OCI-LY7 (cell line): ENCODE measurements at regions not wholly inside any gene's neighbourhood (a gene's known extent, or its start where the extent isn't known, plus 50 kb on each side); places are given as distances from the start of the nearest gene placed in this dataset.
"Not testable (repeated sequence)": the region's sequence is repeated elsewhere in the genome, so short reads cannot be mapped to it uniquely, and the experiment has no call there.

Experiments used
- BruUV-seq: library from RNA; stranded (reverse); fragments of 400-500 nt; replicated peaks from 2 replicates; lab custom pipeline; 2021; lab: Mats Ljungman, UMichigan
- CTCF ChIA-PET: fragments of 300-600 bp; sonication (Branson Sonifier 250); formaldehyde crosslinking; loops from one replicate; lab custom pipeline; 2022; ENCODE audit warnings: antibody characterized with exemption; ENCODE audit not compliant: unreplicated experiment; lab: Charles Lee
- POLR2A ChIA-PET: fragments of 300-600 bp; sonication (Branson Sonifier 250); formaldehyde crosslinking; loops from one replicate; lab custom pipeline; 2022; ENCODE audit warnings: antibody characterized with exemption; lab: Charles Lee
- DNase-seq: peaks from one replicate; pipeline ENCODE4 v3.0.0-alpha.2; 2015; ENCODE audit warnings: low spot score
- H2AFZ ChIP-seq: fragments of 200-600 bp; sonication (generic), shearing (Covaris generic); 2 replicates; pipeline ENCODE4 v1.6.1; 2014; ENCODE audit warnings: mild to moderate bottlenecking, antibody characterized with exemption, low read length, moderate library complexity
- H3K27ac ChIP-seq: fragments of 200-600 bp; sonication (generic); 2 replicates; pipeline ENCODE4 v1.5.1; 2014; ENCODE audit warnings: mixed run types, low read depth, mild to moderate bottlenecking, moderate library complexity, low read length, inconsistent platforms; ENCODE audit not compliant: poor library complexity, severe bottlenecking
- H3K36me3 ChIP-seq: fragments of 200-600 bp; sonication (generic); 2 replicates; pipeline ENCODE4 v1.6.1; 2014; ENCODE audit warnings: mild to moderate bottlenecking, antibody characterized with exemption, low read length, moderate library complexity, mixed read lengths; ENCODE audit not compliant: insufficient read depth
- H3K4me1 ChIP-seq: fragments of 200-600 bp; sonication (generic); 2 replicates; pipeline ENCODE4 v1.5.1; 2014; ENCODE audit warnings: mild to moderate bottlenecking, low read length; ENCODE audit not compliant: insufficient read depth, poor library complexity, severe bottlenecking
- H3K4me2 ChIP-seq: fragments of 200-600 bp; sonication (generic); 2 replicates; pipeline ENCODE4 v1.6.1; 2014; ENCODE audit warnings: mild to moderate bottlenecking, low read length
- H3K4me3 ChIP-seq: fragments of 200-600 bp; sonication (generic); 2 replicates; pipeline ENCODE4 v1.5.1; 2014; ENCODE audit warnings: mild to moderate bottlenecking, low read depth, low read length; ENCODE audit not compliant: poor library complexity, severe bottlenecking
- H3K79me2 ChIP-seq: fragments of 200-600 bp; sonication (generic); 2 replicates; pipeline ENCODE4 v1.6.1; 2016; ENCODE audit warnings: low read depth, mild to moderate bottlenecking, low read length, moderate library complexity, mixed read lengths; ENCODE audit not compliant: insufficient read depth
- H3K9me2 ChIP-seq: fragments of 200-600 bp; sonication (generic); 2 replicates; pipeline ENCODE4 v1.6.1; 2016; ENCODE audit warnings: mild to moderate bottlenecking, low read length, mixed read lengths; ENCODE audit not compliant: insufficient read depth
- H3K9me3 ChIP-seq: fragments of 200-600 bp; sonication (generic); 2 replicates; pipeline ENCODE4 v1.6.1; 2014; ENCODE audit warnings: mild to moderate bottlenecking, mixed run types, low read length, mixed read lengths
- H4K20me1 ChIP-seq: fragments of 200-600 bp; sonication (generic); 2 replicates; pipeline ENCODE4 v1.6.1; 2014; ENCODE audit warnings: mild to moderate bottlenecking, antibody characterized with exemption, low read length, moderate library complexity, mixed read lengths; ENCODE audit not compliant: insufficient read depth
- EZH2phosphoT487 ChIP-seq: fragments of 200-600 bp; sonication (generic); IDR thresholded peaks from 2 replicates; pipeline ENCODE4 v1.6.1; 2018; ENCODE audit warnings: low read depth, borderline replicate concordance, mild to moderate bottlenecking, mixed run types, antibody characterized with exemption, low read length, moderate library complexity, mixed read lengths
- intact Hi-C: fragments of 100-400 bp; cut with micrococcal nuclease; formaldehyde crosslinking; loops from one replicate; pipeline ENCODE4 v1.10.0; 2022; ENCODE audit not compliant: unreplicated experiment
- TF ChIP-seq, protein P1 (sequence below): fragments of 200-600 bp; sonication (generic); conservative IDR thresholded peaks from 2 replicates; pipeline ENCODE4 v1.5.1; 2014; ENCODE audit warnings: mild to moderate bottlenecking, antibody characterized with exemption, low read length, moderate library complexity, mixed read lengths

- BruUV-seq, result no TSS peak
- Histone ChIP-seq H3K9me2 (no peaks in the 10 kb centered on the region), H3K9me3 (no peaks in the 10 kb centered on the region), H3K4me2 (no peak overlapping the region), H3K36me3 (no peaks in the 10 kb centered on the region), H3K27ac (no peak overlapping the region), H3K4me3 (no peak overlapping the region), H3K4me1 (no peaks in the 10 kb centered on the region), H4K20me1 (no peaks in the 10 kb centered on the region), H2AFZ (no peak overlapping the region), H3K79me2 (no peaks in the 10 kb centered on the region)
- intact Hi-C loops, result no loop called here
- TF ChIP-seq EZH2phosphoT487, result no peak
- TF ChIP-seq, protein P1, sequence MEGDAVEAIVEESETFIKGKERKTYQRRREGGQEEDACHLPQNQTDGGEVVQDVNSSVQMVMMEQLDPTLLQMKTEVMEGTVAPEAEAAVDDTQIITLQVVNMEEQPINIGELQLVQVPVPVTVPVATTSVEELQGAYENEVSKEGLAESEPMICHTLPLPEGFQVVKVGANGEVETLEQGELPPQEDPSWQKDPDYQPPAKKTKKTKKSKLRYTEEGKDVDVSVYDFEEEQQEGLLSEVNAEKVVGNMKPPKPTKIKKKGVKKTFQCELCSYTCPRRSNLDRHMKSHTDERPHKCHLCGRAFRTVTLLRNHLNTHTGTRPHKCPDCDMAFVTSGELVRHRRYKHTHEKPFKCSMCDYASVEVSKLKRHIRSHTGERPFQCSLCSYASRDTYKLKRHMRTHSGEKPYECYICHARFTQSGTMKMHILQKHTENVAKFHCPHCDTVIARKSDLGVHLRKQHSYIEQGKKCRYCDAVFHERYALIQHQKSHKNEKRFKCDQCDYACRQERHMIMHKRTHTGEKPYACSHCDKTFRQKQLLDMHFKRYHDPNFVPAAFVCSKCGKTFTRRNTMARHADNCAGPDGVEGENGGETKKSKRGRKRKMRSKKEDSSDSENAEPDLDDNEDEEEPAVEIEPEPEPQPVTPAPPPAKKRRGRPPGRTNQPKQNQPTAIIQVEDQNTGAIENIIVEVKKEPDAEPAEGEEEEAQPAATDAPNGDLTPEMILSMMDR, result no peak
- ChIA-PET CTCF (no interaction called here), POLR2A (interaction anchor here (1.1 kb wide), 1 partner anchor 18 kb away, joined by 3 read pairs; no protein-coding TSS in a partner anchor)
- DNase-seq, result no peak
These were observed 607.3 kb upstream of the AADAT start for GRCh38 chr4:170697045-170697444.

GRCh38 chr4:170691168-170691567 lies 601.4 kb upstream of the AADAT start:
- no peak for DNase-seq
- H3K36me3 ChIP-seq, result no peaks in the 10 kb centered on the region
- intact Hi-C loops, result no loop called here
- ChIA-PET CTCF (no interaction called here), POLR2A (no interaction called here)
- H3K9me3 ChIP-seq, result no peaks in the 10 kb centered on the region
- H4K20me1 ChIP-seq, result no peaks in the 10 kb centered on the region
- no peaks in the 10 kb centered on the region for H3K4me1 ChIP-seq
- no peak overlapping the region for H3K4me3 ChIP-seq
- no peak overlapping the region for H3K27ac ChIP-seq
- H3K4me2 ChIP-seq, result no peak overlapping the region
- TF ChIP-seq EZH2phosphoT487, result no peak
- TF ChIP-seq, protein P1, result no peak
- H3K9me2 ChIP-seq, result no peaks in the 10 kb centered on the region
- no TSS peak for BruUV-seq
- no peaks in the 10 kb centered on the region for H3K79me2 ChIP-seq
- no peak overlapping the region for H2AFZ ChIP-seq

DNA sequence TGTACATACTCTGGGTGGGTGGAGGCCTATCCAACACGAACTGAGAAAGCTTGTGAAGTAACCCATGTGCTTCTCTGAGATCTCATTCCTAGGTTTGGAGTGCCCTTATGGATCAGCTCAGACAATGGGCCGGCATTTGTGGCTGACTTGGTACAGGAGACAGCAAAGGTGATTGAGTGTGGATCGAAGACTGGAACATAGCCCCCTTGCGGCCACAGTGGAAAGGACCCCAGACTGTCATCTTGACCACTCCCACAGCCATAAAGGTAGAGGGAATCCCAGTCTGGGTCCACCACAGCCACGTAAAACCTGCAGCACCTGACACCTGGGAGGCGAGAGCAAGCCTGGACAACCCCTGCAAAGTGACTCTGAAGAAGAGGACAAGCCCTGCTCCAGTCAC lies 598.0 kb upstream of the AADAT start:
- Histone ChIP-seq H4K20me1 (no peaks in the 10 kb centered on the region), H3K9me2 (no peaks in the 10 kb centered on the region), H3K4me3 (no peak overlapping the region), H3K36me3 (no peaks in the 10 kb centered on the region), H3K9me3 (no peaks in the 10 kb centered on the region), H3K4me1 (no peaks in the 10 kb centered on the region), H2AFZ (no peak overlapping the region), H3K4me2 (no peak overlapping the region), H3K79me2 (no peaks in the 10 kb centered on the region), H3K27ac (no peak overlapping the region)
- BruUV-seq, result no TSS peak
- POLR2A ChIA-PET, result interaction anchor here (0.7 kb wide), 1 partner anchor 1614 kb away, joined by 3 read pairs; no protein-coding TSS in a partner anchor
- TF ChIP-seq, protein P1, result no peak
- no peak for TF ChIP-seq EZH2phosphoT487
- no peak for DNase-seq
- intact Hi-C loops, result no loop called here
- CTCF ChIA-PET, result no interaction called here

- H3K9me2 ChIP-seq, intact Hi-C loops, H3K4me3 ChIP-seq, DNase-seq, H4K20me1 ChIP-seq, H2AFZ ChIP-seq, H3K36me3 ChIP-seq, CTCF ChIA-PET, BruUV-seq, H3K4me2 ChIP-seq, H3K9me3 ChIP-seq, H3K4me1 ChIP-seq, H3K79me2 ChIP-seq, H3K27ac ChIP-seq: not testable (repeated sequence)
- POLR2A ChIA-PET, result interaction anchor here (0.9 kb wide), 1 partner anchor 23 kb away, joined by 3 read pairs; no protein-coding TSS in a partner anchor
These were observed 595.9 kb upstream of the AADAT start for GRCh38 chr4:170685701-170686100.
